ENCODE measurements at regions not wholly inside any gene's neighbourhood (a gene's known extent, or its start where the extent isn't known, plus 50 kb on each side); places are given as distances from the start of the nearest gene placed in this dataset.

GRCh38 chr3:43994657-43995546 is 246.8 kb upstream of the TOPAZ1 start:
- Mint-ChIP-seq H3K9me3 (peaks cover 3% of the 10 kb centered on the region), H3K4me1 (peaks cover 37% of the 10 kb centered on the region), H3K4me3 (peak overlapping the region; percentile 71), H3K36me3 (no peaks in the 10 kb centered on the region), H3K27ac (no peak overlapping the region)
- DNase-seq (ENCODE audit: low spot score in 2 of 2) (no peak), ATAC-seq (peak; percentile 43)

GRCh38 chr3:43995547-43996378 is 245.9 kb upstream of the TOPAZ1 start:
- Mint-ChIP-seq H3K36me3 (no peaks in the 10 kb centered on the region), H3K27ac (no peak overlapping the region), H3K9me3 (peaks cover 3% of the 10 kb centered on the region), H3K4me3 (peak overlapping the region; percentile 71), H3K4me1 (peaks cover 37% of the 10 kb centered on the region)
- peak in 1 of 2 donors; percentile 51 for DNase-seq (ENCODE audit: low spot score in 2 of 2)
- ATAC-seq: peak; percentile 17

- Mint-ChIP-seq H3K4me1 (peaks cover 37% of the 10 kb centered on the region), H3K4me3 (peak overlapping the region; percentile 71), H3K36me3 (no peaks in the 10 kb centered on the region), H3K27ac (no peak overlapping the region), H3K9me3 (no peaks in the 10 kb centered on the region)
- ATAC-seq (peak; percentile 17), DNase-seq (ENCODE audit: low spot score in 2 of 2) (peak in 1 of 2 donors; percentile 51)
These were observed 245.0 kb upstream of the TOPAZ1 start for GRCh38 chr3:43996379-43997301.

- Mint-ChIP-seq H3K36me3 (no peaks in the 10 kb centered on the region), H3K4me3 (peak overlapping the region; percentile 71), H3K9me3 (no peaks in the 10 kb centered on the region), H3K4me1 (peaks cover 37% of the 10 kb centered on the region), H3K27ac (no peak overlapping the region)
- DNase-seq (ENCODE audit: low spot score in 2 of 2): no peak
- ATAC-seq: no peak
These were observed 244.4 kb upstream of the TOPAZ1 start for GRCh38 chr3:43997316-43997715.

GRCh38 chr3:43997788-43998369 is 243.8 kb upstream of the TOPAZ1 start:
- H3K4me1 Mint-ChIP-seq: peaks cover 37% of the 10 kb centered on the region
- peak overlapping the region; percentile 71 for H3K4me3 Mint-ChIP-seq
- H3K36me3 Mint-ChIP-seq: no peaks in the 10 kb centered on the region
- H3K27ac Mint-ChIP-seq: no peak overlapping the region
- ATAC-seq (no peak), DNase-seq (ENCODE audit: low spot score in 2 of 2) (no peak)
- H3K9me3 Mint-ChIP-seq: no peaks in the 10 kb centered on the region

GRCh38 chr3:43998370-43998835 is 243.3 kb upstream of the TOPAZ1 start:
- Mint-ChIP-seq H3K9me3 (no peaks in the 10 kb centered on the region), H3K27ac (no peak overlapping the region), H3K36me3 (no peaks in the 10 kb centered on the region), H3K4me1 (peaks cover 37% of the 10 kb centered on the region), H3K4me3 (peak overlapping the region; percentile 71)
- ATAC-seq (peak; percentile 27), DNase-seq (ENCODE audit: low spot score in 2 of 2) (no peak)

- H3K9me3 Mint-ChIP-seq: no peaks in the 10 kb centered on the region
- H3K4me3 Mint-ChIP-seq: peak overlapping the region; percentile 71
- no peak overlapping the region for H3K27ac Mint-ChIP-seq
- H3K36me3 Mint-ChIP-seq: no peaks in the 10 kb centered on the region
- DNase-seq (ENCODE audit: low spot score in 2 of 2) (no peak), ATAC-seq (peak; percentile 22)
- peaks cover 37% of the 10 kb centered on the region for H3K4me1 Mint-ChIP-seq
These were observed 242.6 kb upstream of the TOPAZ1 start for GRCh38 chr3:43998836-43999727.

- H3K27ac Mint-ChIP-seq: no peak overlapping the region
- no peaks in the 10 kb centered on the region for H3K36me3 Mint-ChIP-seq
- H3K9me3 Mint-ChIP-seq: no peaks in the 10 kb centered on the region
- DNase-seq (ENCODE audit: low spot score in 2 of 2): no peak
- H3K4me3 Mint-ChIP-seq: peak overlapping the region; percentile 13
- no peak for ATAC-seq
- peaks cover 32% of the 10 kb centered on the region for H3K4me1 Mint-ChIP-seq
These were observed 241.9 kb upstream of the TOPAZ1 start for GRCh38 chr3:43999728-44000319.

- Mint-ChIP-seq H3K27ac (no peak overlapping the region), H3K9me3 (no peaks in the 10 kb centered on the region), H3K36me3 (no peaks in the 10 kb centered on the region), H3K4me3 (no peak overlapping the region), H3K4me1 (peaks cover 28% of the 10 kb centered on the region)
- no peak for DNase-seq (ENCODE audit: low spot score in 2 of 2)
- ATAC-seq: no peak
These were observed 241.1 kb upstream of the TOPAZ1 start for GRCh38 chr3:44000586-44000985.

GRCh38 chr3:44001072-44001471 is 240.6 kb upstream of the TOPAZ1 start:
- no peak for DNase-seq (ENCODE audit: low spot score in 2 of 2)
- H3K4me3 Mint-ChIP-seq: no peak overlapping the region
- no peaks in the 10 kb centered on the region for H3K9me3 Mint-ChIP-seq
- no peaks in the 10 kb centered on the region for H3K36me3 Mint-ChIP-seq
- no peak for ATAC-seq
- no peak overlapping the region for H3K27ac Mint-ChIP-seq
- peaks cover 24% of the 10 kb centered on the region for H3K4me1 Mint-ChIP-seq

GRCh38 chr3:44003801-44004200 is 237.9 kb upstream of the TOPAZ1 start:
- no peaks in the 10 kb centered on the region for H3K4me1 Mint-ChIP-seq
- ATAC-seq: no peak

GRCh38 chr3:44011680-44012079 is 230.0 kb upstream of the TOPAZ1 start:
- H3K4me3 Mint-ChIP-seq: no peak overlapping the region
- ATAC-seq (peak; percentile 9), DNase-seq (ENCODE audit: low spot score in 2 of 2) (no peak)
- no peaks in the 10 kb centered on the region for H3K9me3 Mint-ChIP-seq
- no peak overlapping the region for H3K27ac Mint-ChIP-seq
- H3K4me1 Mint-ChIP-seq: no peaks in the 10 kb centered on the region
- H3K36me3 Mint-ChIP-seq: peaks cover 7% of the 10 kb centered on the region

More at GRCh38 chr3:44003801-44004200, 237.9 kb upstream of the TOPAZ1 start:
- H3K9me3 Mint-ChIP-seq: no peaks in the 10 kb centered on the region
- peaks cover 4% of the 10 kb centered on the region for H3K36me3 Mint-ChIP-seq
- no peak for DNase-seq (ENCODE audit: low spot score in 2 of 2)
- H3K27ac Mint-ChIP-seq: no peak overlapping the region
- H3K4me3 Mint-ChIP-seq: no peak overlapping the region

- H3K4me1 Mint-ChIP-seq: no peaks in the 10 kb centered on the region
- ATAC-seq (peak; percentile 11), DNase-seq (ENCODE audit: low spot score in 2 of 2) (no peak)
- H3K9me3 Mint-ChIP-seq: no peaks in the 10 kb centered on the region
- H3K27ac Mint-ChIP-seq: no peak overlapping the region
- peaks cover 7% of the 10 kb centered on the region for H3K36me3 Mint-ChIP-seq
- H3K4me3 Mint-ChIP-seq: no peak overlapping the region
These were observed 229.4 kb upstream of the TOPAZ1 start for GRCh38 chr3:44012160-44012899.
